ENCODE measurements at regions not wholly inside any gene's neighbourhood (a gene's known extent, or its start where the extent isn't known, plus 50 kb on each side); places are given as distances from the start of the nearest gene placed in this dataset.

- no peaks in the 10 kb centered on the region for H3K4me1 Mint-ChIP-seq (ENCODE audit: low read depth, unreplicated experiment)
- H3K9me3 Mint-ChIP-seq (ENCODE audit: unreplicated experiment), result peaks cover 1% of the 10 kb centered on the region
- no peak for DNase-seq
- no peaks in the 10 kb centered on the region for H3K36me3 Mint-ChIP-seq (ENCODE audit: unreplicated experiment)
- no peak for TF ChIP-seq CTCF (IDR thresholded peaks at IDR 0.05; ENCODE audit: partially characterized antibody, unreplicated experiment)
- H3K4me3 Mint-ChIP-seq (ENCODE audit: unreplicated experiment), result no peak overlapping the region
- H3K27ac Mint-ChIP-seq (ENCODE audit: unreplicated experiment), result no peak overlapping the region
- H3K27me3 Mint-ChIP-seq (ENCODE audit: unreplicated experiment), result peaks cover 6% of the 10 kb centered on the region
These were observed 542.1 kb upstream of the MGMT start for GRCh38 chr10:128924918-128925317.

- Mint-ChIP-seq H3K4me3 (ENCODE audit: unreplicated experiment) (no peak overlapping the region), H3K9me3 (ENCODE audit: unreplicated experiment) (no peaks in the 10 kb centered on the region), H3K4me1 (ENCODE audit: low read depth, unreplicated experiment) (no peaks in the 10 kb centered on the region), H3K27me3 (ENCODE audit: unreplicated experiment) (peaks cover 2% of the 10 kb centered on the region), H3K36me3 (ENCODE audit: unreplicated experiment) (no peaks in the 10 kb centered on the region), H3K27ac (ENCODE audit: unreplicated experiment) (no peak overlapping the region)
- no peak for DNase-seq
- TF ChIP-seq CTCF (IDR thresholded peaks at IDR 0.05; ENCODE audit: partially characterized antibody, unreplicated experiment), result no peak
These were observed 540.3 kb upstream of the MGMT start for GRCh38 chr10:128926711-128927110.

- Mint-ChIP-seq H3K27me3 (ENCODE audit: unreplicated experiment) (peaks cover 2% of the 10 kb centered on the region), H3K9me3 (ENCODE audit: unreplicated experiment) (no peaks in the 10 kb centered on the region), H3K27ac (ENCODE audit: unreplicated experiment) (no peak overlapping the region), H3K4me3 (ENCODE audit: unreplicated experiment) (no peak overlapping the region), H3K4me1 (ENCODE audit: low read depth, unreplicated experiment) (no peaks in the 10 kb centered on the region), H3K36me3 (ENCODE audit: unreplicated experiment) (no peaks in the 10 kb centered on the region)
- no peak for TF ChIP-seq CTCF (IDR thresholded peaks at IDR 0.05; ENCODE audit: partially characterized antibody, unreplicated experiment)
- peak; percentile 51 for DNase-seq
These were observed 539.4 kb upstream of the MGMT start for GRCh38 chr10:128927497-128928161.

- no peaks in the 10 kb centered on the region for H3K4me1 Mint-ChIP-seq (ENCODE audit: low read depth, unreplicated experiment)
- no peaks in the 10 kb centered on the region for H3K36me3 Mint-ChIP-seq (ENCODE audit: unreplicated experiment)
- DNase-seq, result no peak
- H3K27me3 Mint-ChIP-seq (ENCODE audit: unreplicated experiment), result peaks cover 2% of the 10 kb centered on the region
- H3K4me3 Mint-ChIP-seq (ENCODE audit: unreplicated experiment), result no peak overlapping the region
- H3K9me3 Mint-ChIP-seq (ENCODE audit: unreplicated experiment), result no peaks in the 10 kb centered on the region
- no peak for TF ChIP-seq CTCF (IDR thresholded peaks at IDR 0.05; ENCODE audit: partially characterized antibody, unreplicated experiment)
- no peak overlapping the region for H3K27ac Mint-ChIP-seq (ENCODE audit: unreplicated experiment)
These were observed 538.7 kb upstream of the MGMT start for GRCh38 chr10:128928231-128928836.

GRCh38 chr10:128929131-128929530 is 537.9 kb upstream of the MGMT start:
- no peak for TF ChIP-seq CTCF (IDR thresholded peaks at IDR 0.05; ENCODE audit: partially characterized antibody, unreplicated experiment)
- no peaks in the 10 kb centered on the region for H3K27me3 Mint-ChIP-seq (ENCODE audit: unreplicated experiment)
- H3K4me1 Mint-ChIP-seq (ENCODE audit: low read depth, unreplicated experiment), result peaks cover 1% of the 10 kb centered on the region

More at GRCh38 chr10:128929131-128929530, 537.9 kb upstream of the MGMT start:
- H3K4me3 Mint-ChIP-seq (ENCODE audit: unreplicated experiment), result no peak overlapping the region
- no peaks in the 10 kb centered on the region for H3K9me3 Mint-ChIP-seq (ENCODE audit: unreplicated experiment)
- DNase-seq, result no peak
- no peak overlapping the region for H3K27ac Mint-ChIP-seq (ENCODE audit: unreplicated experiment)
- no peaks in the 10 kb centered on the region for H3K36me3 Mint-ChIP-seq (ENCODE audit: unreplicated experiment)
